HepG2 (cell line): ENCODE measurements at regions not wholly inside any gene's neighbourhood (a gene's known extent, or its start where the extent isn't known, plus 50 kb on each side); places are given as distances from the start of the nearest gene placed in this dataset.

ENCODE experiments used
- ATAC-seq: fragments of 200-7000 bp; cut with Tn5 transposase; 3 replicates; pipeline ENCODE4 v1.9.1; 2020; ENCODE audit warnings: mild to moderate bottlenecking, moderate library complexity
- BruUV-seq: library from RNA; stranded (reverse); fragments of 400-500 nt; replicated peaks from 2 replicates; lab custom pipeline; 2021; lab: Mats Ljungman, UMichigan
- CTCF ChIA-PET: fragments of 300-600 bp; formaldehyde crosslinking; extraction: SDS; loops from one replicate; lab custom pipeline; 2021; ENCODE audit warnings: low total read pairs, inconsistent platforms, low intra/inter-chr PET ratio; lab: Yijun Ruan, JAX
- POLR2A ChIA-PET: fragments of 350-600 bp; sonication (Branson Sonifier 250); formaldehyde crosslinking; loops from one replicate; lab custom pipeline; 2020; ENCODE audit warnings: antibody characterized with exemption, inconsistent platforms; lab: Yijun Ruan, JAX
- DNase-seq: peaks from one replicate; pipeline ENCODE4 v3.0.0-alpha.2; 2015; ENCODE audit warnings: low spot score
- FAIRE-seq: peaks from 3 replicates; lab custom pipeline; 2011; peaks lifted over from hg19 to GRCh38; lab: Jason Lieb, UNC
- H2AFZ ChIP-seq: one replicate; pipeline ENCODE4 v1.6.1; 2011; ENCODE audit warnings: low read length, inconsistent platforms
- H3K27ac ChIP-seq: fragments of 300-600 bp; 3 replicates; pipeline ENCODE4 v1.8.0; 2011; ENCODE audit warnings: mixed run types, mild to moderate bottlenecking, mixed read lengths, low read length, inconsistent platforms; ENCODE audit not compliant: insufficient read depth; ENCODE audit errors: extremely low read length
- H3K27me3 ChIP-seq, 2 experiments: fragments of 200-600 bp in 1 of 2; 2 replicates in 1 of 2; 3 replicates in 1 of 2; pipeline versions ENCODE4 v1.6.0 to v1.8.0; 2011; ENCODE audit warnings: low read length in 2 of 2, mild to moderate bottlenecking in 2 of 2, moderate library complexity in 2 of 2, inconsistent platforms in 1 of 2; ENCODE audit not compliant: insufficient read depth in 2 of 2, control insufficient read depth in 1 of 2
- H3K36me3 ChIP-seq, 2 experiments: fragments of 200-600 bp in 1 of 2; replicated peaks in 1 of 2; 2 replicates in 1 of 2; 3 replicates in 1 of 2; pipeline versions ENCODE4 v1.5.1 to v1.8.0; 2011; ENCODE audit warnings: low read length in 2 of 2, inconsistent platforms in 1 of 2; ENCODE audit not compliant: insufficient read depth in 2 of 2, control insufficient read depth in 1 of 2
- H3K4me1 ChIP-seq: 2 replicates; pipeline ENCODE4 v1.5.1; 2012; ENCODE audit warnings: low read length, inconsistent platforms; ENCODE audit not compliant: insufficient read depth
- H3K4me2 ChIP-seq: 2 replicates; pipeline ENCODE4 v1.6.0; 2011; ENCODE audit warnings: low read depth, low read length, inconsistent platforms
- H3K4me3 ChIP-seq, 3 experiments: fragments of 200-600 bp in 1 of 3; sonication (generic), shearing (Covaris generic) in 1 of 3; replicated peaks in 1 of 3; 2 replicates each; pipeline ENCODE4 v1.5.1; 2011 to 2016; ENCODE audit warnings: low read length in 3 of 3, inconsistent platforms in 2 of 3, low read depth in 2 of 3, mild to moderate bottlenecking in 2 of 3, control low read depth in 1 of 3, mixed read lengths in 1 of 3; ENCODE audit not compliant: insufficient read depth in 1 of 3
- H3K79me2 ChIP-seq: one replicate; pipeline ENCODE4 v1.6.1; 2011; ENCODE audit warnings: low read length, inconsistent platforms; ENCODE audit not compliant: insufficient read depth
- H3K9ac ChIP-seq: 2 replicates; pipeline ENCODE4 v1.6.0; 2011; ENCODE audit warnings: mild to moderate bottlenecking, low read depth, low read length, inconsistent platforms; ENCODE audit not compliant: insufficient read depth
- H3K9me3 ChIP-seq: 2 replicates; pipeline ENCODE4 v1.5.1; 2012; ENCODE audit warnings: mild to moderate bottlenecking, low read length
- H4K20me1 ChIP-seq: 2 replicates; pipeline ENCODE4 v1.6.0; 2011; ENCODE audit warnings: inconsistent platforms, mild to moderate bottlenecking, low read length, moderate library complexity; ENCODE audit not compliant: insufficient read depth
- MTERF4 ChIP-seq: sonication (generic); formaldehyde crosslinking; IDR thresholded peaks from 2 replicates; pipeline ENCODE4 v1.8.0; 2023; ENCODE audit warnings: mild to moderate bottlenecking, missing genetic modification reagents
- SMARCC2 ChIP-seq: fragments of 450-650 bp; IDR thresholded peaks from 2 replicates; pipeline ENCODE4 v1.6.1; 2017; ENCODE audit warnings: antibody characterized with exemption, mild to moderate bottlenecking
- ZNF570 ChIP-seq: sonication (generic); formaldehyde crosslinking; IDR thresholded peaks from 2 replicates; pipeline ENCODE4 v1.4.0; 2020; ENCODE audit warnings: mild to moderate bottlenecking, missing genetic modification reagents, borderline replicate concordance
- WGBS: methylation state at CpG from one replicate; pipeline ENCODE4 v1.1.6; 2017; ENCODE audit warnings: low lambda C conversion rate; 5-methylcytosine and 5-hydroxymethylcytosine counted together
- in situ Hi-C: cut with HindIII; loops from 2 replicates; pipeline ENCODE4 v1.10.0; 2017; ENCODE audit warnings: low pct_unique_long_range_greater_than_20kb; ENCODE audit not compliant: extremely low pct_ligation_motif_present
- intact Hi-C: fragments of 100-400 bp; cut with micrococcal nuclease; formaldehyde crosslinking; loops from one replicate; pipeline ENCODE4 v1.10.0; 2022; ENCODE audit not compliant: unreplicated experiment
- TF ChIP-seq, protein P1 (sequence below): IDR thresholded peaks from 2 replicates; pipeline ENCODE4 v1.6.1; 2016; ENCODE audit warnings: mild to moderate bottlenecking

DNA sequence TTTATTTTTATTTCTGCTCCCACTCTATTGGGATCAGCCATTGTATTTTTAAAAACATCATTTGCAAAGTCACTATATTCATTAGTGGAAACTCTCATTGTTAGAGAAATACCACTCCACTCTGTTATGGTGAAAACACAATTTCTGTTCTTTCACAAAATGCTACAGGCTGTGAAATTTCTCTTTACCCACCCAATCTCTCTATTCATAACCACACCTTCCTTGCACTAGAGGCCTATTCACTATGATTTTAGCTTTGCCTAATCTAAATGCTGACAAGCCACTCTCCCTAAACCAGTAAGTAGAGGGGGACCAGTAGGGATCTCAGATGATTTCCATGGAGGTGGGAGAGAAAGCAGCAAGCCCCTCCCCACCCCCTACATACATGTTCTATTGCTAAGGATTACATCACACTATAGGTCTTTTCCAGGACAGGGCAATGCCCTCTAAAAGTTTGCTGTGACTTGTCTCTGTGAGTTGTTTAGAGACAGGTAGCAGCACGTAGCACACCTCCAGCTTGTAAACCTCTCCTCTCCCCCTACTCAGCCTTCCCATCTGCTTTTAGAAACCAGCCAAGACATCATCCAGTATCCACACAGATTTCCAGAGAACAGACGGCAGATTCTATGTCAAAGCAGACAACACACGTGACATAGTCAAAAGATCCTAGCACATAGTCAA, 58.3 kb upstream of the PPP1R3C start:
- no peaks in the 10 kb centered on the region for H4K20me1 ChIP-seq
- H3K79me2 ChIP-seq, result no peaks in the 10 kb centered on the region
- DNase-seq (no peak), ATAC-seq (no peak), FAIRE-seq (no peak)
- no peak overlapping the region for H3K27ac ChIP-seq
- H3K9ac ChIP-seq, result no peak overlapping the region
- in situ Hi-C loops (no loop called here), intact Hi-C loops (loop anchor here (10.0 kb wide), 1 partner anchor 136 kb away; no protein-coding TSS in a partner anchor)
- no TSS peak for BruUV-seq
- H3K4me2 ChIP-seq, result no peak overlapping the region
- H2AFZ ChIP-seq, result no peak overlapping the region
- H3K27me3 ChIP-seq, result no peaks in the 10 kb centered on the region
- ChIA-PET POLR2A (no interaction called here), CTCF (no interaction called here)
- TF ChIP-seq SMARCC2 (no peak), MTERF4 (no peak)
- no peaks in the 10 kb centered on the region for H3K9me3 ChIP-seq
- WGBS, result 11% methylated on average over 3 of the region's 3 CpGs
- no peaks in the 10 kb centered on the region for H3K4me1 ChIP-seq
- no peak overlapping the region for H3K4me3 ChIP-seq
- H3K36me3 ChIP-seq, result no peaks in the 10 kb centered on the region

- Histone ChIP-seq H3K27me3 (no peaks in the 10 kb centered on the region), H3K9ac (no peak overlapping the region), H2AFZ (no peak overlapping the region), H4K20me1 (no peaks in the 10 kb centered on the region), H3K36me3 (no peaks in the 10 kb centered on the region), H3K4me3 (no peak overlapping the region), H3K27ac (no peak overlapping the region), H3K4me1 (no peaks in the 10 kb centered on the region), H3K4me2 (no peak overlapping the region), H3K79me2 (no peaks in the 10 kb centered on the region), H3K9me3 (no peaks in the 10 kb centered on the region)
- FAIRE-seq, result no peak
- DNase-seq, result no peak
- ChIA-PET CTCF (no interaction called here), POLR2A (no interaction called here)
- ATAC-seq, result peak; percentile 71
- 0% methylated on average over 3 of the region's 3 CpGs for WGBS
- in situ Hi-C loops (no loop called here), intact Hi-C loops (loop anchor here (10.0 kb wide), 1 partner anchor 136 kb away; no protein-coding TSS in a partner anchor)
- TF ChIP-seq ZNF570 (CRISPR knock-in tag), result no peak
- TF ChIP-seq, protein P1, sequence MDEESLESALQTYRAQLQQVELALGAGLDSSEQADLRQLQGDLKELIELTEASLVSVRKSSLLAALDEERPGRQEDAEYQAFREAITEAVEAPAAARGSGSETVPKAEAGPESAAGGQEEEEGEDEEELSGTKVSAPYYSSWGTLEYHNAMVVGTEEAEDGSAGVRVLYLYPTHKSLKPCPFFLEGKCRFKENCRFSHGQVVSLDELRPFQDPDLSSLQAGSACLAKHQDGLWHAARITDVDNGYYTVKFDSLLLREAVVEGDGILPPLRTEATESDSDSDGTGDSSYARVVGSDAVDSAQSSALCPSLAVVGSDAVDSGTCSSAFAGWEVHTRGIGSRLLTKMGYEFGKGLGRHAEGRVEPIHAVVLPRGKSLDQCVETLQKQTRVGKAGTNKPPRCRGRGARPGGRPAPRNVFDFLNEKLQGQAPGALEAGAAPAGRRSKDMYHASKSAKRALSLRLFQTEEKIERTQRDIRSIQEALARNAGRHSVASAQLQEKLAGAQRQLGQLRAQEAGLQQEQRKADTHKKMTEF (CRISPR knock-in tag), result no peak
- no TSS peak for BruUV-seq
Observed at GRCh38 chr10:91690412-91690811, 57.5 kb upstream of the PPP1R3C start.
